HG02763 (cell line): ENCODE measurements at regions not wholly inside any gene's neighbourhood (a gene's known extent, or its start where the extent isn't known, plus 50 kb on each side); places are given as distances from the start of the nearest gene placed in this dataset.
"Not testable (repeated sequence)": the region's sequence is repeated elsewhere in the genome, so short reads cannot be mapped to it uniquely, and the experiment has no call there.

ENCODE experiments used
- ATAC-seq: cut with Tn5 transposase; IDR thresholded peaks from one replicate; pipeline ENCODE4 v1.9.1; 2021; ENCODE audit warnings: mild to moderate bottlenecking, moderate library complexity; ENCODE audit not compliant: unreplicated experiment

DNA sequence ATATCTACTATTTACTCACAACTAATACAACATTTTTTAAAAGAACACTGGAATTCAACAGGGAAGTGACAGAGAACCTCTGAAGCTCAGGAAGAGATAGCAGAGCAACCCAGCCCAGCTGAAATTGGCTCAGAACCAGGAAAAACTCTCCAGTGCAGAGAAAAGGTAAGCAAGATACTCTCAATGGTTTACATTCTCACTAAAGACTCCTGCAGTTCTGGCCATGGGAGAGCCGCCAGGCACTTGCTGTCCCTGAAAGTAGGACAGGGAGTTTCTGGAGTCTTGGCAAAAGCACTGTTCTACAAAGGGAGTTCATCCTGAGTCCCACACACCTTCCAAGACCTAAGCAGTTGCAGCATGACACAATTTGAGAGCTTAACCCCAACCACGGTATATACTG is 330.8 kb downstream of the TRIM36 start:
- no peak for ATAC-seq

DNA sequence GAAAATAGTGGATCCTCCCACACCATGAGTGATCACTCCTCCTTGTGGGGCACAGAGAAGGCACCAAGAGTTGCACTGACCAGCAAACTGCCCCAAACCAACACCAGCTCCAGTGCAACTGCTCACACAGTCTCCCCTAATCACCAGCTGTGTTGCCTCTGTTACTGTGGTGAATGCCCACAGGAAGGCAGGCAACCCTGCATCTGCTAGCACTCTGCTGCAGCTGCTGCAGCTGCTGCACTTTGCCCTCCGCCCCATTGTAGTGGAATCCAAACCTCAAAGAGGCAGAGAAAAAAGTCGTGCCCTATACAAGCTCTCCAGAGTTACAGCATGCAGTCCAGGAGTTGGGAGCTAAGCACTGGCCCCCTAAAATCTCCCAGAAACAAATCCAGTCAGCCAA is 339.6 kb downstream of the TRIM36 start:
- no peak for ATAC-seq

DNA sequence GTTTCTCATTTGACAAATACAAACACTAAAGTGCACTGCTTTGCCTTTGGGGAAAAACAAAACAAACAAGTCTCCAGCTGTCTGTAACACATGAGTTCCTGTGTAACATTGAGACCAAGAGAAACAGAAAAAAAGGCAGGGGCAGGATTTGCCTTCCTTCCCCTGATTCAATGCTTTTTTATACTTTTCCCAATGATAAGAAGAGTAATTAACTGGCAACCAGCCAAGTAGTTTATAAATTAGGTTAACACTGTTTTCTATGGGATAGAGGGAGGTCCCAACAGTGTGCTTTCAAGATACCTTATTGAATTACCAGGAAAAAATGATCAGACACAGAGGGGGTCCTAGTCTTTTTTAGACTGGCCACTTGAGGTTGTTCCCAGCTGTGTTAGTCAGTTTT is 346.8 kb downstream of the TRIM36 start:
- no peak for ATAC-seq

DNA sequence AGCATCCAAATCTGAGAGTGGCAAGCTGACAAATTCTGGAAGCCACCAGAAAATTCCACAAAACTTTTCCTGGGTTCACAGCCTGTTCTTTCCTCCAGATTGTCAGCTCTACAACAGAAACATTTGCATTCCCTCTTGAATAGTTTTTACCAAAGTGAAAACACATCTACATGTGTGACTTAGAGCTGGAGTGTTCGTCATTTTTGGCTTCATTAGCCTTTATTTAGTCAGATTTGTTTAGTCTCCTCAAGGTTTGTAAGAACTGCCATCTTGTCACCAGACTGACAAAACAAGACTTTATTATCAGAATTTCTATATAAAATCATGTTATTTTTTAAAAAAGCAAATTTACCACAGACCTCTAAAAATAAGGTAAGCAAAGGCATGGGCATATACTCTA is 347.3 kb downstream of the TRIM36 start:
- no peak for ATAC-seq

DNA sequence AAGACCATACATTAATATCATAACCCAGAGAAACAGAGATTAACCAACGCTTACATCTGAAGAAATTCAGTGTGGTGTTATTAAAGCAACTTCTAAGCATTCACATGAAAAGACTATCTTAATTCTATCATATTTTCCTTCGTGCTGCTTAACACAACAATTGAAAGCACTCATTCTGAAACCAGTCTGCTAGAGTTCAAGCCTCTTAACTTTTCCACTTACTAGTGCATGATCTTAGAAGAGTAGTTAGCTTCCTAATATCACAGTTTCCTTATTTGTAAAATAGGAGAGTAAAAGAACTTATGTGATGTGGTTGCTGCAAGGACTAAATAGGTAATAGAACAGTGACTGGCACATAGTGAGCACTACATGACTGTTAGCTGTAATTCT is 379.3 kb downstream of the TRIM36 start:
- ATAC-seq = no peak

DNA sequence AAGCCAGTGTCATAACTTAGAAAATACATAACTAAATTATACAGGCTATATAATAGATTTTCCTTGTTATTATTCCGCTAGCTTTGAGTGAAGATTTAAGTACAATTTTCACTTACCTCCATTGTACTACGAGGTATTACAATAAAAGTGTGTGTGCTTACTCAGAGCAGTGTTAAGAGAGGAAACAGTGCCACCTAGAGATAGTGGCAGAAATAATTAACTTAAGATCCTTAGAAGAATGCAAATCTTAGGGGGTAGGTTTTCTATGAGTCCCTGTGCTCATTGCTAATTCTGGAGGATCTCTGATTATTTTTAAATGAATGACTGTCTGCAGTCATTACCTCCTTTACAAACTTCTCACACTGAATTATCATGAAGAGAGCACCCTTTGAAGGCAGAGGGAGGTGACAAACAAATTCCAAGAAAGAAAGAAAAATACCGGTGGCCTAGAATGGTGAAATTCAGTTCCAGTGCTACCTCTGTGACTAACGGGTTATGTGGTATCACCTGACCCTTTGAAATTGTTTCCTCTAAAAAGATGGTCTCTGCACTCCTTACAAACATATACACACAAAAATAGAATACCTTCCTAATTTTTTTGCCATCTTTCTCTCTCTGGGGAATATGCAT is 379.8 kb downstream of the TRIM36 start:
- peak; percentile 61 for ATAC-seq

DNA sequence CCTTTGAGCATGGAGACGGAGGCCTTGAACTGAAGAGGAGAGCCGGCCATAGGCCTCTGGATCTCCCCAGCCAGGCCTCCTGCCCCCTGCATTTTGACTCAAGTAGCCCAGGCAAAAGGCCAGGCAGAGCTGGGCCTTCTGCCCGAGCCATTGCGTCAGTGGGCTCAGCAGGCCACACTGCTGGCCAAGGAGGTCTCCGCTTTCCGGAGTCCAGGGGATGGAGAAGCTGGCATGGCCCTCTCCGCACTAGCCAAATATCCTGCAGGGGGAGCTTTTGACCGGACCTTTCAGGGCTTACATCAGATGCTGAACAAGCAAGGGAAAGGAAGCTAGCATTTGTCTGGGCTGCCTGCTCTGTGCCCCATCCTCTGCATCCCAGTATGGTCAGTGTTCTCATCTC is 386.8 kb downstream of the TRIM36 start:
- no peak for ATAC-seq

DNA sequence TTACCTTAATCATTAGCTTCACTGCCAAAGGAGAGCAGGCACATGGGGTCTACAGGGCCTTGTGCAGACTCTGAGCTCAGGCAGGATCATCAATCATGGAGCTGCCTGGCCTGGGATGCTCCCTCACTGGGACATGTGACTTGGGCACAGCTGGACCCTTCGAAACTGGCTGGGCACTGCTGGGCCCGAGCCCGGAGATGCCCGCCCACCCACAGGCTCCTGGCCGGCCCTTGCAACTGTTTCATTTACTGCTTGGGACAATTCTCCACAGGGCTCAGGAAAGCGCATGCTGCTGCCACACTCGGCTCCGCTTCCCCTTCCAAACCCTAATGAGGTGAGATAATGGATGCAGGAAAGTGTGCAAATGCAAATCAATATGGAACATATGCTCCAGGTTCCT is 387.5 kb downstream of the TRIM36 start:
- no peak for ATAC-seq

DNA sequence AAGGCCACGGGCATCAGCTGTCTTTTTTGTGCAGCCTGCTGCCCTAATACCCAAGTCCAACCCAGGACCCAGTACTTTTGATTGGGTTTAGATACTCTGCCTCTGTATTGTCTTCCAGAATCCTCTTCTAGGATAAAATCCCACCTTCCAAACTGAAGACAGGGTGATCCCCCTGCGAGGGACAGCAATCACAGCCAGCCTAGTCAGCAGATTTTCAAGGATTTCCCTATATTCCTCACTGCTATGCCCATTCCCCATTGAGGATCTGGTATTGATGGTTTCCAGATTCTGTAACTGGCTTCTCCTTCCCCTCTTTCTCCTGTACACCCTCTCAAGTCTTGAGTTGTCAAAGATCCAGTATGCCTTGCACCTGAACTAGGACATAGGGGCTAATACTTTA is 389.4 kb downstream of the TRIM36 start:
- no peak for ATAC-seq

DNA sequence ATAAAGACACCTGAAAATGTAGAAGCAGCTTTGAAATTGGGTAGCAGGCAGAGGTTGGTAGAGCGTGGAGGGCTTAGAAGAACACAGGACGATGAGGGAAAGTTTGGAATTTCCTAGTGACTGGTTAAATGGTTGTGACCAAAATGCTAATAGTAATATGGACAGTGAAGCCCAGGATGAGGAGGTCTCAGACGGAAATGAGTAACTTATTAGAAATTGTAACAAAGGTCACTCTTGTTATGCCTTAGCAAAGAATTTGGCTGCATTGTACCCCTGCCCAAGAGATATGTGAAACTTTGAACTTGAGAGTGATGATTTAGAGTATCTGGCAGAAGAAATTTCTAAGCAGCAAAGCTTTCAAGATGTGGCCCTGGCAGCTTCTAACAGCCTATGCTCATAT is 382.5 kb downstream of the KCNN2 start:
- ATAC-seq = no peak

DNA sequence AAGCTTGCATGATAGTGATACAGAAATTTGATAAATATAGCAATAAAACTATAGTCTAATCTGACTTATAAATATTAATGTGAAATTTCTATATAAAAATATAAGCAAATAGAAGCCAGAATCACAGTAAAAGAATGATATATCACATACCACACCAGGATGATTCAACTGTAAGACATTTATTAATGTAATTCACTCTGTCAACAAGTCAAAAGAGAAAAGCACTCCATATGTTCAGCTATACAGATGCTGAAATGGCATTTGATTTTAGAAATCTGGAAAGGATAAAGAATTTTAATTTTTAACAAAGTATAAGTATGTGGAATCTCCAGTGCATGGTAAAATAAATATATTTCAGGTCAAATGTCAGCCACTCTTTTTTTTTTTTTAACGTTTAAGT is 372.4 kb downstream of the KCNN2 start:
- no peak for ATAC-seq

DNA sequence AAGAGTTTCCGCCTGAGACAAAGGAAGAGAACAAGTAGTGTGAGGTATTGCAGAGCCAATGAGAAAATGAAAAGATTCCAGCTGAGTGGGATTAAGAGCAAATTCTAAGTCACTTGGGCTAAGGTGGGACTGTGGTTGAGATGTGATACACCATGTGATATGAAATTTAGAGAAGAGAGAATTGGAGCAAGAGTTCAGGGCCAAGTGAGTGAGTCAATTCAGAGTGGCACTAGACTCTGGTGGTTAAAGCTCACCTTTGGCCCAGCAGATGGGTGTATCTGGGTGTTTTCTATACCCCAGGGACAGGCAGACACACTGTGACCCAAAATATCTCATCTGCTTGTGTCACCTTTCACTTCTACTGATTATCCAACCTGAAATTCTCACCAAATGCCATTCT is 368.1 kb downstream of the KCNN2 start:
- ATAC-seq = no peak

DNA sequence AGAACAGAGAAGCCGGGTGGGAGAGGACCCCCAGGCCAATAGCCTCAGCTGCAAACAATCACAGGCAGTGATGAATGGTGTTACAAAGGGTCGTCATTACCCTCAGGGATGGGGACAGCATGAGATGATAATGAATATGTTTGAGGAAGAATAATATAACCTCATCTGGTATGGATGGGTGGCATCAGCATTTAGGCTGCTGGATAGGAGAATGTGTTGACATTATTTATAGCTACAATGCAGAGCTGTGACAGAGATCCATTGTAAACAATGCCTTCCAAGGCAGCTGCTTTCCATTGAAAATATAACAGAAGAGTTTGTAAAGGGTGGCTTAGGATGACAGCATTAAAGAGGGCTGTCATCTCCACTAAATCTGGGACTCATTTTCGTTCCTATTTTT is 365.5 kb downstream of the KCNN2 start:
- ATAC-seq = no peak

DNA sequence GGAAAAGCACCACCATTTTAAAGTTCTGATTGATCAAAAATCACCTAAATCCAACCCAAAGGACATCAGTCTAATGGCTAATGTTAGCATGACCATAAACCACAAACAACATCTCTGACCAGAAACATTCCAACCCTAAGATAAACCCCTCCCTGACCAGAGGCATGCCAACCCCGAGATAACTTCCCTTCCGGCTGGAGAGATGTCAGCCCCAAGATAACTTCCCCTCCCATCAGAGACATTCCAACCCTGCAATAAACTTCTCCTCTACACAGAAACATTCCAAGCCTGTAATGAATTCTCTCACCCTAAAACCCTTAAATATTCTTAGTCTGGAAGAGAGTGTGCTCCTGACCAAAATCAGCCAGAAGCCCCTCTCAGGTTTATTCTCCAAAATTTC is 364.3 kb downstream of the KCNN2 start:
- no peak for ATAC-seq

DNA sequence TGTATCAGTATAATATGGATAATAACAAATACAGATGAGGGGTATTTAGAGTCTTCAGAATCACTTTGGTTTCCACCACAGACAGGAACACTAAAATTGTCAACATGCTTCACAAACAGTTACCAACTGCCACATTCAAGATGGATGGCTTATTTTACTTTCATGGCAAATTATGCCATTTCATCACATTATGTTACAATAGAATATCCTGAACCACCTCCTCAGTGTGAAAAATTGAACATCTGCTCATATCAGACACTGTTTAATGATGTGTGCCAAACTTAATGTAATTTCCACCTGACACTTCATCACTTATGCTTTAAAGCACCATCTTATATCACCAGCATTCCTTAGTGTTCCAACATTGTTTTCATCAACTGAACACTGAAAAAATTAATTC is 357.4 kb downstream of the KCNN2 start:
- ATAC-seq = no peak

DNA sequence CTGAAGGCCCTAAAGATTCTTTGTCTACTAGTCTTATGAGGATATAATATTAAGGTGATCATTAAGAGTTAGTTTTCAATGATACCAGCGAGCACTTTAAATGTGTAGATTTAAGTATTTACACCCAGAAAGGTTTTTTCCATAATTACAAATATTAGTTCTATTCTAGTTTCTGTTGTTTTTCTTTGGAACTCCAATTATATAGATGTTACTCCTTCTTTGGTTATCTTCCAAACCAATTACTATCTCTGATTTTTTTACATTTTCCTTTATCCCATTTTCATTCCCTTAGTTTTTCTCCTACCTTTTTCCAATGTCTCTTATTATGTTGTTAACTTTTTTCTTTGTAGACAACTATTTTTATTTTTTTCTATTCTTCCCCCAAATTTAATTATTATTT is 355.1 kb downstream of the KCNN2 start:
- ATAC-seq = no peak

DNA sequence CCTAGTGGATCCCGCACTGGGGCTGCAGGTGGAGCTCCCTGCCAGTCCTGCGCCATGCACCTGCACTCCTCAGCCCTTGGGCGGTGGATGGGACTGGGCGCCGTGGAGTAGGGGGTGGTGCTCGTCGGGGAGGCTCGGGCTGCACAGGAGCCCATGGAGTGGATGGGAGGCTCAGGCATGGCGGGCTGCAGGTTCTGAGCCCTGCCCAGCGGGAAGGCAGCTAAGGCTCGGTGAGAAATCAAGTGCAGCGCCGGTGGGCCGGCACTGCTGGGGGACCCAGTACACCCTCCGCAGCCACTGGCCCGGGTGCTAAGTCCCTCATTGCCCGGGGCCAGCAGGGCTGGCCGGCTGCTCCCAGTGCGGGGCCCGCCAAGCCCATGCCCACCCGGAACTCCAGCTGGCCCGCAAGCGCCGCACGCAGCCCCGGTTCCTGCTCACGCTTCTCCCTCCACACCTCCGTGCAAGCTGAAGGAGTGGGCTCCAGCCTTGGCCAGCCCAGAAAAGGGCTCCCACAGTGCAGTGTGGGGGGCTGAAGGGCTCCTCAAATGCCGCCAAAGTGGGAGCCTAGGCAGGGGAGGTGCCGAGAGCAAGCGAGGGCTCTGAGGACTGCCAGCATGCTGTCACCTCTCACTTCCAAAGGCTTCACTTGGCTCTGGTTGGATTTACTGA is 342.5 kb downstream of the KCNN2 start:
- ATAC-seq = not testable (repeated sequence)

DNA sequence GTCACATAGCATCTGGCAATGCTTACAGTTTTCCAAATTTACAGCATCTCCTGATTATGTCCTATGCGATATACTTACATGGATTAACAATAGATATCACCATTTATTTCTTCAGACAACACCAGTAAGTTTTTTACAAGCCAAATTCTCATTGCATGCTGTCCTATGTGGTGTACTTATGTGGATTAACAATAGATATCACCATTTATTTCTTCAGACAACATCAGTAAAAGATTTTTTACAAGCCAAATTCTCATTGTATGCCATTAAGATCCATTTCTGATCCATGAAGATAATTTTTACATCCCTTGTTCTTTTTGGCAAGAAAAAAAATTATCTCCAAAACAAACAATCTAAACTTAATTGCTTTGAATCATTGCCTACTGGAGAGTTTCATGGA is 340.9 kb downstream of the KCNN2 start:
- ATAC-seq = no peak

DNA sequence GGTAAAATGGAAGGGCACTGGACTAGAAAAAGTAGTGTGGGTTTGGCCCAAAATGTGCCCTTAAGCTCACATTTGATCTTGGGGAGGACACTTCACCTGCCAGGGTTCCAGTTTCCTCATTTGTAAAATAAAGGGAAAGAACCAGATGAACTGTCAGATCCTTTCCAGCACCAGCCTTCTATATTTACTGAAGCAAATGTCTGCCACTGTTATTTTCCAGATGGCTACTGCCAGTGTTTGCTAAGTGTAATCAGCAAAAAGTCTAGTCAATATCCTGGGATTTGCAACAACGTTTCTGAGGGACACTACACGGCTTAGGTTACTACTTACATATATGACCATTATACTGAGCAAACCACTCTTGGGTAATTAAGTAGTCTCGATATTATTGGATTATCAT is 340.3 kb downstream of the KCNN2 start:
- ATAC-seq = no peak

DNA sequence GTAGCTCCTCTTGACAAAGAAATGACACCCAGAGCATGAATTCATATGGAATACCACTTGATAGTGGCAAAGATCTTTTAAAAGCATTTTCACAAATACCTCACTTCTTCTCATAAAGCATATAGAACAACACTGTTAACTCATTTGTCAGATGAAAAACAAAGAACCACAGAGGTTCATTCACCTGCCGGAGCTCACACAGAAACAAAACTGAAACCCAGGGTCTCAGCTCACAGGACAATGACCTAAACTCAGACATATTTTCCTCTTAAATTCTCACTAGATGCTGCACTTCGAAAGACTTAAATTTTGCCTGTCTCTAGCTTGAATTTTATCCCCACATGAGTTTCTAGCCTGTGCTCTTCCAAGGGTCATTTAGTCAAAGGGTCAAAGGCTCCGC is 339.0 kb downstream of the KCNN2 start:
- ATAC-seq = no peak

DNA sequence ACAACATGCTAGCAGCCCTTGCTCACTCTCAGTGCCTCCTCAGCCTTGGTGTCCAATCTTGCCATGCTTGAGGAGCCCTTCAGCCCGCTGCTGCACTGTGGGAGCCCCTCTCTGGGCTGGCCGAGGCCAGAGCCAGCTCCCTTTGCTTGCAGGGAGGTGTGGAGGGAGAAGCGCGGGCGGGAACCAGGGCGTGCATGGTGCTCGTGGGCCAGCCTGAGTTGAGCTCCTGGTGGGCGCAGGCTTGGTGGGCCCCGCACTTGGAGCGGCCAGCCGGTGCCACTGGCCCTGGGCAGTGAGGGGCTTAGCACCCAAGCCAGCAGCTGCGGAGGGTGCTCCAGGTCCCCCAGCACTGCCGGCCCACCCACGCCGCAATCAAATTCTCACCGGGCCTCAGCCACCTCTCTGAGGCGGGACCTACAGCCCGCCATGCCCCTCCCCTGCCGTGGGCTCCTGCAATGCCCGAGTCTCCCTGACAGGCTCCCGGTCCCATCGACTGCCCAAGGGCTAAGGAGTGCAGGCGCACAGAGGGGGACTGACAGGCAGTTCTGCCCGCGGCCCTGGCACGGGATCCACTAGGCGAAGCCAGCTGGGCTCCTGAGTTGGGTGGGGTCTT is 333.5 kb downstream of the KCNN2 start:
- no peak for ATAC-seq

DNA sequence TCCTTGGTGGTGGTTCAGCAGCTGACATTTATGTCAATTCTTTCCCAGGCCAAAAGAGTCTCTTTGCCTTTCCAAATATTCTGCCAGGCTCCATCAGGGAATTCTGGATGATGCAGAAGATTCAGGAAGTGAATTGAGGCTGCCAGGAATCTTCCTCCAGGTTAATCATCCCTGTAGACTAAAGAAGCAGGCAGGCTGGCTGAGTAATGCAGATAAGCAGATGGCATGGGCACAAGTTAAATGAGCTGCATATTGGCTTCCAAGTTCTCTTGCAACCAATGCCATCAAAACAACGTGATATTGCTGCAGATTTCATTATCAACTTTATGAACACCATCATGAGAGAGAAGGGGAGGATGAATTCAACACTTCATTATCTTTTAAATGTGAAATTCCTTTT is 324.5 kb downstream of the KCNN2 start:
- ATAC-seq = no peak

DNA sequence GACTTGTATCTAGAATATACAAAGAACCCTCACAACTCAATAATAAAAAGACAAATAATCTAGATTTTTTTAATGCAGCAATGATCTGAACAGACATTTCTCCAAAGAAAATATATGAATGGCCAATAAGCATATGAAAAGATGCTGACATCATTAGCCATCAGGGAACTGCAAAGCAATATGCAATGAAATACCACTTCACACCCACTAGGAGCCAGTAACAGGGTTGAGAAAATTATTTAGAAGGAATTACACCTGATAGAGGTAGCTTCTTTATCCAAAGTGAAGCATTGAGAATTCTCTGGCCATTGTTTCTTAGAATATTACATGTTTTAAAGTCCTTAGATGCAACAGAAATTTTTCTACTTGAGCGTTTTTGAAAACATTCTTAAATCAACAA is 316.9 kb downstream of the KCNN2 start:
- no peak for ATAC-seq
